Activated T-helper 1 cell treated with Interleukin-2 at 50 U/mL for 16 hours (primary cell): ENCODE measurements at regions not wholly inside any gene's neighbourhood (a gene's known extent, or its start where the extent isn't known, plus 50 kb on each side); places are given as distances from the start of the nearest gene placed in this dataset.

Experiments used
- DNase-seq: peaks from one replicate; pipeline ENCODE4 v3.0.0-alpha.2; 2020; ENCODE audit warnings: low read depth

GRCh38 chr9:19870988-19871387 lies 82.2 kb upstream of the SLC24A2 start:
- no peak for DNase-seq

GRCh38 chr9:19840953-19841352 lies 52.1 kb upstream of the SLC24A2 start:
- no peak for DNase-seq
